Right atrium auricular region (tissue), 2 donors: ENCODE measurements at regions not wholly inside any gene's neighbourhood (a gene's known extent, or its start where the extent isn't known, plus 50 kb on each side); places are given as distances from the start of the nearest gene placed in this dataset.
A peak's percentile ranks its signal among the peaks of the same experiment; 100 is the strongest.

ENCODE experiments used
- DNase-seq: peaks from one replicate; pipeline ENCODE4 v3.0.0-alpha.2; 2019; ENCODE audit warnings: low spot score
- H3K27ac ChIP-seq, 2 donors: fragments of 200-600 bp; sonication (generic); 1 replicate in 1 of 2; 2 replicates in 1 of 2; pipeline ENCODE4 v1.5.1; 2016 to 2019
- H3K27me3 ChIP-seq, 2 donors: fragments of 200-600 bp; sonication (generic); one replicate each; pipeline versions ENCODE4 v1.5.1 to v1.6.0; 2017 to 2019
- H3K36me3 ChIP-seq: fragments of 200-600 bp; sonication (generic); one replicate; pipeline ENCODE4 v1.5.1; 2016
- H3K4me1 ChIP-seq, 2 donors: fragments of 200-600 bp; sonication (generic); one replicate each; pipeline versions ENCODE4 v1.5.1 to v1.6.0; 2017 to 2019
- H3K4me3 ChIP-seq, 2 donors: fragments of 200-600 bp; sonication (generic); 1 replicate in 1 of 2; 2 replicates in 1 of 2; pipeline ENCODE4 v1.5.1; 2017 to 2019; ENCODE audit warnings: mild to moderate bottlenecking in 1 of 2, moderate library complexity in 1 of 2
- H3K9me3 ChIP-seq, 2 donors: fragments of 200-600 bp; sonication (generic); one replicate each; pipeline ENCODE4 v1.5.1; 2019
- TF ChIP-seq, protein P1 (sequence below), 2 donors: fragments of 200-600 bp; sonication (generic); IDR thresholded peaks; one replicate each; pipeline ENCODE4 v1.5.1; 2019; ENCODE audit warnings: antibody characterized with exemption in 2 of 2

DNA sequence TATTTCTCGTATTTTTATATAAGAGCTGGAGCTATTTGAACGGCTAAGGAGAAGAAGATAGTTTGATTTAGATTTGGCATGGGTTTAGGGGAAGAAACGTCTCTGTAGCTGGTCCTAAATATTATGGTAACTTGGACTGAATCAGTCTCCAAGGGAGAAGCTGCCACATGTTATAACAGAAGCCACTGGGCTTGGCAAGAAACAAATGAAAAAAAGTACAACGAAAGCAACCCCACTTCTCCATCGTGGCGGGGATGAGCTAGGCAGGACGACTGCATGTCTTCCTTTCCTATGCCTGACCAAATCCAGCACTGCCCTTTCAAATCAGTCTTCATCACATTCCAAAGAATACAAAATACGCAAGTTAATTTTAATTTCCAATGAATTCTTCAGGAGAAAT, 196.7 kb upstream of the KLF14 start:
- TF ChIP-seq, protein P1, sequence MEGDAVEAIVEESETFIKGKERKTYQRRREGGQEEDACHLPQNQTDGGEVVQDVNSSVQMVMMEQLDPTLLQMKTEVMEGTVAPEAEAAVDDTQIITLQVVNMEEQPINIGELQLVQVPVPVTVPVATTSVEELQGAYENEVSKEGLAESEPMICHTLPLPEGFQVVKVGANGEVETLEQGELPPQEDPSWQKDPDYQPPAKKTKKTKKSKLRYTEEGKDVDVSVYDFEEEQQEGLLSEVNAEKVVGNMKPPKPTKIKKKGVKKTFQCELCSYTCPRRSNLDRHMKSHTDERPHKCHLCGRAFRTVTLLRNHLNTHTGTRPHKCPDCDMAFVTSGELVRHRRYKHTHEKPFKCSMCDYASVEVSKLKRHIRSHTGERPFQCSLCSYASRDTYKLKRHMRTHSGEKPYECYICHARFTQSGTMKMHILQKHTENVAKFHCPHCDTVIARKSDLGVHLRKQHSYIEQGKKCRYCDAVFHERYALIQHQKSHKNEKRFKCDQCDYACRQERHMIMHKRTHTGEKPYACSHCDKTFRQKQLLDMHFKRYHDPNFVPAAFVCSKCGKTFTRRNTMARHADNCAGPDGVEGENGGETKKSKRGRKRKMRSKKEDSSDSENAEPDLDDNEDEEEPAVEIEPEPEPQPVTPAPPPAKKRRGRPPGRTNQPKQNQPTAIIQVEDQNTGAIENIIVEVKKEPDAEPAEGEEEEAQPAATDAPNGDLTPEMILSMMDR (IDR thresholded peaks at IDR 0.05): no peak
- Histone ChIP-seq H3K27ac (peak overlapping the region; percentile 18 to 45), H3K36me3 (peaks cover 15% of the 10 kb centered on the region), H3K4me1 (peaks cover 0 to 44% of the 10 kb centered on the region in 2 donors), H3K4me3 (no peak overlapping the region), H3K27me3 (no peaks in the 10 kb centered on the region), H3K9me3 (no peaks in the 10 kb centered on the region)
- no peak for DNase-seq

DNA sequence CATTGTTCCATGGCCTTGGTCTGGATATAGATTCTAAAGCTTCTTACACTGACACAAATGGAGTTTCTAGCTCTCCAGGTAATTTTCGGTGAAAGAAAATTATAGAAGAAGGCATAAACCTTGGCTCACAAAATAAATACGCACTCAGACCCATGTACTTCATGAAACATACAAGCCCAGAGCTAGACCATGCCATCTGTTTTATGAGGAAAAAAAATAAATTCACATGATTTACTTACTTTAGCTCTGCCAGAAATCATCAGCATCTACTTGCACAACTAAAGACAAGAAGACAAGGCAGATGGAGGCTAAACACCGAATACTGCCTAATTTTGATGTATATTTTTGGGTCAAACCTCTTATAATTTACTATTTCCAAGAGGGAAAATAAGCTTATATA, 197.4 kb upstream of the KLF14 start:
- TF ChIP-seq, protein P1 (IDR thresholded peaks at IDR 0.05): no peak
- peaks cover 0 to 44% of the 10 kb centered on the region in 2 donors for H3K4me1 ChIP-seq
- H3K4me3 ChIP-seq: no peak overlapping the region
- no peak for DNase-seq
- no peaks in the 10 kb centered on the region for H3K9me3 ChIP-seq
- peaks cover 17% of the 10 kb centered on the region for H3K36me3 ChIP-seq
- H3K27me3 ChIP-seq: no peaks in the 10 kb centered on the region
- H3K27ac ChIP-seq: no peak overlapping the region

DNA sequence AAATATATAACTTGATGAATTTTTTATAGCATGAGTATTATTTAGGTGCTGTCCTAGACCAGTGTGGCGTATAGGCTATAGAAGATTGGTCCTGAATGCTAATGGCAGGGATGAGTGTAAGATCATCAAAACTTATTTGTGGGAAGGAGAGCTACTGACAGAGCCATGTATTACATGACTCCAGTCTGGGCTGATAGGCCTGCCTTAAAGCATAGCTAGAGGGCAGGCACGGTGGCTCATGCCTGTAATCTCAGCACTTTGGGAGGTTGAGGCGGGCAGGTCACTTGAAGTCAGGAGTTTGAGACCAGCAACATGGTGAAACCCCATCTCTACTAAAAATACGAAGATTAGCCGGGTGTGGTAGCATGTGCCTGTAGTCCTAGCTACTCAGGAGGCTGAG, 198.1 kb upstream of the KLF14 start:
- no peaks in the 10 kb centered on the region for H3K9me3 ChIP-seq
- H3K27ac ChIP-seq: no peak overlapping the region
- no peak overlapping the region for H3K4me3 ChIP-seq
- TF ChIP-seq, protein P1 (IDR thresholded peaks at IDR 0.05): no peak
- no peak for DNase-seq
- H3K27me3 ChIP-seq: no peaks in the 10 kb centered on the region
- H3K36me3 ChIP-seq: peaks cover 17% of the 10 kb centered on the region
- peaks cover 0 to 44% of the 10 kb centered on the region in 2 donors for H3K4me1 ChIP-seq

DNA sequence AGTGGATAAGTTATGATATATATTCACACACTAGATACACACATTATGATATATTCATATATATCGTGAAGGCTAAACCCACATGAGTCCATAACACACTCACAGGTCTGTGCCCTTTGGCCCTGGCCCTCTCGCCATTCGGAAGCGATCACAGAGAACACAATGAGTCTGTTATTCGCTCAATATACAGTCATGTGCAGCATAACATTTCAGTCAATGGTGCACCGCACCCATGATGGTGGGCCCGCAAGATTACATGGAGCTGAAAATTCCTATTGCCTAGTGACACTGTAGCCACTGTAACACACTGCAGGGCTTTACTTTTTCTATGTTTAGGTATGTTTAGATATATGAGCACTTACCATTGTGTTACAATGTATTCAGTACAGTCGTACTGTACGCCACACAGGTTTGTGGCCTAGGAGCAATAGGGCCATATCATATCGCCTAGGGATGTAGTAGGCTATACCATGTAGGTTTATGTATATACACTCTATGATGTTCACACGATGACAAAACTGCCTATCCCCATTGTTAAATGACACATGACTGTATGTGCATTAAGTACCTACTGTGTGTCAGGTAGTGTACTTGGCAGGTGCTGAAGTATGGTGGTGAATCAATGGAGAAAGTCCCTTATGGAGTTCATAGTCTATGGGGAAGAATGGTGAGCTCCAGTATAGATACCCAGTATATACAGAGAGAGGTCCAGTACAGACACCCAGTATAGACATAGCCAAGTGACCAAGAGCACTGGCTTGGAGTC, 198.8 kb upstream of the KLF14 start:
- Histone ChIP-seq H3K27ac (no peak overlapping the region), H3K4me3 (no peak overlapping the region), H3K4me1 (peaks cover 0 to 45% of the 10 kb centered on the region in 2 donors), H3K36me3 (peaks cover 17% of the 10 kb centered on the region), H3K27me3 (no peaks in the 10 kb centered on the region), H3K9me3 (no peaks in the 10 kb centered on the region)
- TF ChIP-seq, protein P1 (IDR thresholded peaks at IDR 0.05): no peak
- no peak for DNase-seq

DNA sequence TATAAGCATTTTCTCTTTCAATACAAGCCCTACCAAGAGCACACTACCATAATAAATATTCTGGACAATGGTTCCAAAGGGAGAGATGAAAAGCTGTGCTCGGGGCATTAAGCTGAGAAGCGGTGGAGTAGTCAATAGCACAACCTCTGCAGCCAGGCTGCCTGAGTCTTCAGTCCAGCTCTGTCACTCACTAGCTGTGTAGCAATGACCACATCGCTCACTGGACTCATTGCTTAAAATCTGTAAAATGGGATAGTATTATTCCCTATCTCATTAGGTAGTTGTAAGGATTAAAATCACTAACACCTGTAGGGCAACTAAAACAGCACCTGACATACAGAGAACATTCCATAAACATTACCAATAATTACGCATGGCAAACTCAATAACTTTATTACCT, 199.9 kb upstream of the KLF14 start:
- H3K4me1 ChIP-seq: peaks cover 0 to 51% of the 10 kb centered on the region in 2 donors
- no peak overlapping the region for H3K4me3 ChIP-seq
- TF ChIP-seq, protein P1 (IDR thresholded peaks at IDR 0.05): no peak

More for the DNA sequence above, 199.9 kb upstream of the KLF14 start:
- no peak for DNase-seq
- H3K27ac ChIP-seq: no peak overlapping the region
- H3K27me3 ChIP-seq: no peaks in the 10 kb centered on the region
- H3K36me3 ChIP-seq: peaks cover 17% of the 10 kb centered on the region
- no peaks in the 10 kb centered on the region for H3K9me3 ChIP-seq
